ENCODE measurements at regions not wholly inside any gene's neighbourhood (a gene's known extent, or its start where the extent isn't known, plus 50 kb on each side); places are given as distances from the start of the nearest gene placed in this dataset.

DNA sequence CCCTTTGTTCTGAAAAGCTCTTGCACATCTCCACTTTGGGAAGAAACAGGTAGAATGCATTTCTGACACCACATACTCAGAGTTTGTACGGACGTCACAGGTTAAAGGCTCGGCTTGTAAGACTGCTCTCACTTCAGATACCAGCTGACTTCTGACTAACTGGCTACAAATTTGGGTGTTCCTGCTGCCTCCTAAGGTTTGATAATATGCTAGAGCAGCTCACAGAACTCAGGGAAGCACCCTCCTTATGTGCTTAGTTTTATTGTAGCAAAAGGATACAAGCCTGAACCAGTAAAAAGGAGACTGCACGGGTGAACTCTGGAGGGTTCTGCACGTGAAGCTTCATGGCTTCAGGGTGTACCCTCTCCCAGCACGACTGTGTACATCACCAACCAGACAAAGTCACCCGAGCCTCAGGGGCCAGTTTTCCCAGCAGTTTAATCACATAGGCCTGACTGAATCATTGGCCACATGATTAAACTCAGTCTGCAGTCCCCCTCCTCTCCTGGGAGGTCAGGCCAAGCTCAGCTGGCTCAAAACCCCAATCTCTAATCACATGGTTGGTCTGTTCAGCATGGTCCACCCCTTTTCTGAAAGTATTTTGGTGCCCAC is 749.5 kb upstream of the RAB6C start:
- H3K4me3 ChIP-seq (ENCODE audit: low read depth in 2 of 2, low read length in 1 of 2), result no peak overlapping the region; a peak in 1 of 4 replicates
- no peaks in the 10 kb centered on the region for H3K9me2 ChIP-seq
- H3K4me1 ChIP-seq (ENCODE audit: control insufficient read depth in 1 of 2, insufficient read depth in 2 of 2, low read depth in 1 of 2, low read length in 1 of 2), result no peaks in the 10 kb centered on the region
- DNase-seq, result no peak
- H3K9me3 ChIP-seq, result no peaks in the 10 kb centered on the region
- no peaks in the 10 kb centered on the region for H3K36me3 ChIP-seq (replicated peaks in 1 of 2; ENCODE audit: control insufficient read depth in 1 of 2, insufficient read depth in 2 of 2, low read length in 1 of 2)
- WGBS (ENCODE audit: low lambda C conversion rate), result 9% methylated on average over 7 of the region's 7 CpGs
- H3K27me3 ChIP-seq (ENCODE audit: insufficient read depth), result no peaks in the 10 kb centered on the region
- no peak overlapping the region for H3K9ac ChIP-seq
- no peak overlapping the region for H2AFZ ChIP-seq (ENCODE audit: low read depth)
- CTCF ChIA-PET, result no interaction called here
- no peaks in the 10 kb centered on the region for H3F3A ChIP-seq (replicated peaks; ENCODE audit: insufficient read depth)
- no peaks in the 10 kb centered on the region for H3K79me2 ChIP-seq (ENCODE audit: insufficient read depth)
- no peak overlapping the region for H3K4me2 ChIP-seq
- TF ChIP-seq GABPA (IDR thresholded peaks at IDR 0.05; ENCODE audit: low read depth) (no peak), NFIC (IDR thresholded peaks at IDR 0.05; ENCODE audit: borderline replicate concordance) (no peak), POLR2AphosphoS5 (IDR thresholded peaks at IDR 0.05; ENCODE audit: low read depth, low read length) (no peak), NRF1 (IDR thresholded peaks at IDR 0.05; ENCODE audit: low read depth, low read length) (no peak)
- TF ChIP-seq, protein P1, sequence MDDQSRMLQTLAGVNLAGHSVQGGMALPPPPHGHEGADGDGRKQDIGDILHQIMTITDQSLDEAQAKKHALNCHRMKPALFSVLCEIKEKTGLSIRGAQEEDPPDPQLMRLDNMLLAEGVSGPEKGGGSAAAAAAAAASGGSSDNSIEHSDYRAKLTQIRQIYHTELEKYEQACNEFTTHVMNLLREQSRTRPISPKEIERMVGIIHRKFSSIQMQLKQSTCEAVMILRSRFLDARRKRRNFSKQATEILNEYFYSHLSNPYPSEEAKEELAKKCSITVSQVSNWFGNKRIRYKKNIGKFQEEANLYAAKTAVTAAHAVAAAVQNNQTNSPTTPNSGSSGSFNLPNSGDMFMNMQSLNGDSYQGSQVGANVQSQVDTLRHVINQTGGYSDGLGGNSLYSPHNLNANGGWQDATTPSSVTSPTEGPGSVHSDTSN (IDR thresholded peaks at IDR 0.05), result no peak
- TF ChIP-seq, protein P2, sequence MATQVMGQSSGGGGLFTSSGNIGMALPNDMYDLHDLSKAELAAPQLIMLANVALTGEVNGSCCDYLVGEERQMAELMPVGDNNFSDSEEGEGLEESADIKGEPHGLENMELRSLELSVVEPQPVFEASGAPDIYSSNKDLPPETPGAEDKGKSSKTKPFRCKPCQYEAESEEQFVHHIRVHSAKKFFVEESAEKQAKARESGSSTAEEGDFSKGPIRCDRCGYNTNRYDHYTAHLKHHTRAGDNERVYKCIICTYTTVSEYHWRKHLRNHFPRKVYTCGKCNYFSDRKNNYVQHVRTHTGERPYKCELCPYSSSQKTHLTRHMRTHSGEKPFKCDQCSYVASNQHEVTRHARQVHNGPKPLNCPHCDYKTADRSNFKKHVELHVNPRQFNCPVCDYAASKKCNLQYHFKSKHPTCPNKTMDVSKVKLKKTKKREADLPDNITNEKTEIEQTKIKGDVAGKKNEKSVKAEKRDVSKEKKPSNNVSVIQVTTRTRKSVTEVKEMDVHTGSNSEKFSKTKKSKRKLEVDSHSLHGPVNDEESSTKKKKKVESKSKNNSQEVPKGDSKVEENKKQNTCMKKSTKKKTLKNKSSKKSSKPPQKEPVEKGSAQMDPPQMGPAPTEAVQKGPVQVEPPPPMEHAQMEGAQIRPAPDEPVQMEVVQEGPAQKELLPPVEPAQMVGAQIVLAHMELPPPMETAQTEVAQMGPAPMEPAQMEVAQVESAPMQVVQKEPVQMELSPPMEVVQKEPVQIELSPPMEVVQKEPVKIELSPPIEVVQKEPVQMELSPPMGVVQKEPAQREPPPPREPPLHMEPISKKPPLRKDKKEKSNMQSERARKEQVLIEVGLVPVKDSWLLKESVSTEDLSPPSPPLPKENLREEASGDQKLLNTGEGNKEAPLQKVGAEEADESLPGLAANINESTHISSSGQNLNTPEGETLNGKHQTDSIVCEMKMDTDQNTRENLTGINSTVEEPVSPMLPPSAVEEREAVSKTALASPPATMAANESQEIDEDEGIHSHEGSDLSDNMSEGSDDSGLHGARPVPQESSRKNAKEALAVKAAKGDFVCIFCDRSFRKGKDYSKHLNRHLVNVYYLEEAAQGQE (IDR thresholded peaks at IDR 0.05; ENCODE audit: low read depth, low read length), result no peak
- POLR2A ChIA-PET, result no interaction called here
- no peak overlapping the region for H3K27ac ChIP-seq (ENCODE audit: low read depth in 2 of 2, low read length in 1 of 2)
- no peaks in the 10 kb centered on the region for H4K20me1 ChIP-seq (ENCODE audit: insufficient read depth)

DNA sequence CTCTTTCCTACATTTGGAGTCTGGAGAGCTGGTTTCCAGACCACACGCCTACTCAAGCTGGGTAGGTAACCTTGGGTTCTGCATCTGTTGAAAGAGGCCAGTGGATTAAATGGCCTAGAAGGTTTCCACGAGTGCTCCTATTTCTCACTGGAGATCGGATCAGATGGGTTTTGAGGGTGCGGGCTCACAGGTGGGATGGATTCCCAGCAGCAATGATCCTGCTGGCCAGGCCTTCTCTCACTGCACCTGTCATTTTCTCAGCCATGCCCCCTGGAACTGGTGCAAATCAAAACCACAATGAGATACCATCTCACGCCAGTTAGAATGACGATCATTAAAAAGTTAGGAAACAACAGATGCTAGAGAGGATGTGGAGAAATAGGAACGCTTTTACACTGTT is 747.5 kb upstream of the RAB6C start:
- Histone ChIP-seq H2AFZ (ENCODE audit: low read depth) (no peak overlapping the region), H3K9me2 (no peaks in the 10 kb centered on the region), H3K4me1 (ENCODE audit: control insufficient read depth in 1 of 2, insufficient read depth in 2 of 2, low read depth in 1 of 2, low read length in 1 of 2) (no peaks in the 10 kb centered on the region), H3K9ac (no peak overlapping the region), H3K4me3 (ENCODE audit: low read depth in 2 of 2, low read length in 1 of 2) (no peak overlapping the region), H3K27me3 (ENCODE audit: insufficient read depth) (no peaks in the 10 kb centered on the region), H3K9me3 (no peaks in the 10 kb centered on the region), H3K27ac (ENCODE audit: low read depth in 2 of 2, low read length in 1 of 2) (no peak overlapping the region), H3K36me3 (replicated peaks in 1 of 2; ENCODE audit: control insufficient read depth in 1 of 2, insufficient read depth in 2 of 2, low read length in 1 of 2) (no peaks in the 10 kb centered on the region), H3K4me2 (no peak overlapping the region), H3K79me2 (ENCODE audit: insufficient read depth) (no peaks in the 10 kb centered on the region), H4K20me1 (ENCODE audit: insufficient read depth) (no peaks in the 10 kb centered on the region), H3F3A (replicated peaks; ENCODE audit: insufficient read depth) (no peaks in the 10 kb centered on the region)
- CTCF ChIA-PET, result no interaction called here
- 31% methylated on average over 7 of the region's 7 CpGs for WGBS (ENCODE audit: low lambda C conversion rate)
- no peak for DNase-seq
- POLR2A ChIA-PET, result no interaction called here
- TF ChIP-seq, protein P3, sequence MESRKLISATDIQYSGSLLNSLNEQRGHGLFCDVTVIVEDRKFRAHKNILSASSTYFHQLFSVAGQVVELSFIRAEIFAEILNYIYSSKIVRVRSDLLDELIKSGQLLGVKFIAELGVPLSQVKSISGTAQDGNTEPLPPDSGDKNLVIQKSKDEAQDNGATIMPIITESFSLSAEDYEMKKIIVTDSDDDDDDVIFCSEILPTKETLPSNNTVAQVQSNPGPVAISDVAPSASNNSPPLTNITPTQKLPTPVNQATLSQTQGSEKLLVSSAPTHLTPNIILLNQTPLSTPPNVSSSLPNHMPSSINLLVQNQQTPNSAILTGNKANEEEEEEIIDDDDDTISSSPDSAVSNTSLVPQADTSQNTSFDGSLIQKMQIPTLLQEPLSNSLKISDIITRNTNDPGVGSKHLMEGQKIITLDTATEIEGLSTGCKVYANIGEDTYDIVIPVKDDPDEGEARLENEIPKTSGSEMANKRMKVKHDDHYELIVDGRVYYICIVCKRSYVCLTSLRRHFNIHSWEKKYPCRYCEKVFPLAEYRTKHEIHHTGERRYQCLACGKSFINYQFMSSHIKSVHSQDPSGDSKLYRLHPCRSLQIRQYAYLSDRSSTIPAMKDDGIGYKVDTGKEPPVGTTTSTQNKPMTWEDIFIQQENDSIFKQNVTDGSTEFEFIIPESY (IDR thresholded peaks at IDR 0.05; ENCODE audit: borderline replicate concordance, low read depth), result no peak
- TF ChIP-seq RCOR1 (IDR thresholded peaks at IDR 0.05; ENCODE audit: low read length) (no peak), GABPA (IDR thresholded peaks at IDR 0.05; ENCODE audit: low read depth) (no peak), TEAD4 (IDR thresholded peaks at IDR 0.05; ENCODE audit: borderline replicate concordance, insufficient read depth) (no peak), POLR2AphosphoS5 (IDR thresholded peaks at IDR 0.05; ENCODE audit: low read depth, low read length) (no peak), FOXM1 (IDR thresholded peaks at IDR 0.05; ENCODE audit: low read depth) (no peak), TAF1 (IDR thresholded peaks at IDR 0.05; ENCODE audit: borderline replicate concordance, low read depth, low read length) (no peak), RAD21 (IDR thresholded peaks at IDR 0.05; ENCODE audit: low read length) (no peak), SMC3 (IDR thresholded peaks at IDR 0.05; ENCODE audit: low read depth, low read length) (no peak), TCF12 (IDR thresholded peaks at IDR 0.05) (no peak), MEF2A (IDR thresholded peaks at IDR 0.05; ENCODE audit: borderline replicate concordance, low read depth) (no peak), YY1 (IDR thresholded peaks at IDR 0.05; ENCODE audit: low read depth) (no peak)
- TF ChIP-seq, protein P4, sequence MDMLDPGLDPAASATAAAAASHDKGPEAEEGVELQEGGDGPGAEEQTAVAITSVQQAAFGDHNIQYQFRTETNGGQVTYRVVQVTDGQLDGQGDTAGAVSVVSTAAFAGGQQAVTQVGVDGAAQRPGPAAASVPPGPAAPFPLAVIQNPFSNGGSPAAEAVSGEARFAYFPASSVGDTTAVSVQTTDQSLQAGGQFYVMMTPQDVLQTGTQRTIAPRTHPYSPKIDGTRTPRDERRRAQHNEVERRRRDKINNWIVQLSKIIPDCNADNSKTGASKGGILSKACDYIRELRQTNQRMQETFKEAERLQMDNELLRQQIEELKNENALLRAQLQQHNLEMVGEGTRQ (IDR thresholded peaks at IDR 0.05; ENCODE audit: borderline replicate concordance, low read depth, low read length), result no peak
- TF ChIP-seq, protein P5, sequence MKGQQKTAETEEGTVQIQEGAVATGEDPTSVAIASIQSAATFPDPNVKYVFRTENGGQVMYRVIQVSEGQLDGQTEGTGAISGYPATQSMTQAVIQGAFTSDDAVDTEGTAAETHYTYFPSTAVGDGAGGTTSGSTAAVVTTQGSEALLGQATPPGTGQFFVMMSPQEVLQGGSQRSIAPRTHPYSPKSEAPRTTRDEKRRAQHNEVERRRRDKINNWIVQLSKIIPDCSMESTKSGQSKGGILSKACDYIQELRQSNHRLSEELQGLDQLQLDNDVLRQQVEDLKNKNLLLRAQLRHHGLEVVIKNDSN (IDR thresholded peaks at IDR 0.05; ENCODE audit: borderline replicate concordance, low read depth), result no peak
- TF ChIP-seq, protein P6, sequence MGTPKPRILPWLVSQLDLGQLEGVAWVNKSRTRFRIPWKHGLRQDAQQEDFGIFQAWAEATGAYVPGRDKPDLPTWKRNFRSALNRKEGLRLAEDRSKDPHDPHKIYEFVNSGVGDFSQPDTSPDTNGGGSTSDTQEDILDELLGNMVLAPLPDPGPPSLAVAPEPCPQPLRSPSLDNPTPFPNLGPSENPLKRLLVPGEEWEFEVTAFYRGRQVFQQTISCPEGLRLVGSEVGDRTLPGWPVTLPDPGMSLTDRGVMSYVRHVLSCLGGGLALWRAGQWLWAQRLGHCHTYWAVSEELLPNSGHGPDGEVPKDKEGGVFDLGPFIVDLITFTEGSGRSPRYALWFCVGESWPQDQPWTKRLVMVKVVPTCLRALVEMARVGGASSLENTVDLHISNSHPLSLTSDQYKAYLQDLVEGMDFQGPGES (IDR thresholded peaks at IDR 0.05; ENCODE audit: low read depth, low read length), result no peak

All from SK-N-SH (cell line).